Stimulated activated CD8-positive, alpha-beta memory T cell treated with anti-CD3 and anti-CD28 coated beads, Interleukin-12 subunit alpha, Interleukin-12 subunit beta, amount 100 ng/mL, for 4 hours (primary cell): ENCODE measurements at regions not wholly inside any gene's neighbourhood (a gene's known extent, or its start where the extent isn't known, plus 50 kb on each side); places are given as distances from the start of the nearest gene placed in this dataset.
"Not testable (repeated sequence)": the region's sequence is repeated elsewhere in the genome, so short reads cannot be mapped to it uniquely, and the experiment has no call there.

Experiments used
- DNase-seq: peaks from one replicate; pipeline ENCODE4 v3.0.0-alpha.2; 2020; ENCODE audit warnings: low read depth

- no peak for DNase-seq
Measured at GRCh38 chr2:16203069-16203468, 262.7 kb downstream of the MYCN start.

- DNase-seq = no peak
Measured at GRCh38 chr2:16202266-16203020, 262.1 kb downstream of the MYCN start.

DNA sequence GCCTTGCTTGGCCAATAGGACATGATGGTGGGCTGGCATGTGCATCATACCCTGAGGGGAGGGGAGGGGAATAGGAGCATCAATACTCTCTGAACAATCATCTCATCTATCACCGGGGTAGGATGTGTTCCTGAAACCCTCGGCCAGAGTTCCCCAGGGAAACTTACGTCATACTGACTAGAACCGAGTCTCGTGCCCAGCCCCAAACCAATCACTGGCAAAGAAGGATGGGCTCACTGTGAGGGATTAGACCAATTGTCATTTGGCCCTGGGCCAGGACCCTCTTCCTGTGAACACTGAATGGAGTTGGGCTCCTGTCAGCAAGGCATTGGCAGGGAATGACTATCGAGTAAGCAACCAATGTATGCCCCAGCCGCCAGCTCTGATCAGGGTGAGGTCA, 261.5 kb downstream of the MYCN start:
- DNase-seq = no peak

- no peak for DNase-seq
Measured at GRCh38 chr2:16200554-16201193, 260.3 kb downstream of the MYCN start.

- DNase-seq = no peak
Measured at GRCh38 chr2:16199882-16200553, 259.7 kb downstream of the MYCN start.

GRCh38 chr2:16199241-16199640, 258.9 kb downstream of the MYCN start:
- not testable (repeated sequence) for DNase-seq

DNA sequence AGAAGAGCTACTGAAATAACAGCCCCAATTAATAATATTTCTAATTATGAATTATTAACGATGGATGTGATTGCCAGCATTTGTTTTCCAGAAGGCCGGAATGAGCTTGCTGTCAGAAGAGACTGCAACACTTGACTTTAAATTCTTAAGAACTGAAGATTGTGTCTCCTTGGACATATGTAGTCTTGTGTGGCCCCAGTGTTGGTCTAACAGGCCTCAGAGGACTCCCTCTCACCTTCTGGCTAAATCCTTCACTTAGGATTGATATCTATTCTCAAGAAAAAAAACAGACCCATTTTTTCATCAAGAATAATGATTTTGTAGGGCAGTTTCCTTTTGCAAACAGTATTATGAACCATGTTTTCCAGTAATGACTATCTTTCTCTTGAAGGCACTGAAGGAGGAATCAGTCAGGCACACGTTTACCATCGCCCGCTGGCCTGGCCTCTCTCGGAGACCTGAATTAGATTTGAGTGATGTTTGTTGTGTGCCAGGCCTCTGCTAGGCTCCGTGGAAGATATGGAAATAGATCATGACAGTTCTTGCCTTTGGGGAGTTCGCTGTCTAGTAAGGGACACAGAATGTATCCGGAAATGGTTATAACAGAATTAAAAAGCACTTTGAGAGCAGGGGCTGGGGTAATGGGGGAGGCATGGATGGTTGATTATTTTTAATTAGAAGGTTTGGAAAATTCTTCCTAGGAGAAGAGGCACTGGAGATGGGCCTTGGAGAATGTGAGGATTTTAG, 258.0 kb downstream of the MYCN start:
- no peak for DNase-seq

DNA sequence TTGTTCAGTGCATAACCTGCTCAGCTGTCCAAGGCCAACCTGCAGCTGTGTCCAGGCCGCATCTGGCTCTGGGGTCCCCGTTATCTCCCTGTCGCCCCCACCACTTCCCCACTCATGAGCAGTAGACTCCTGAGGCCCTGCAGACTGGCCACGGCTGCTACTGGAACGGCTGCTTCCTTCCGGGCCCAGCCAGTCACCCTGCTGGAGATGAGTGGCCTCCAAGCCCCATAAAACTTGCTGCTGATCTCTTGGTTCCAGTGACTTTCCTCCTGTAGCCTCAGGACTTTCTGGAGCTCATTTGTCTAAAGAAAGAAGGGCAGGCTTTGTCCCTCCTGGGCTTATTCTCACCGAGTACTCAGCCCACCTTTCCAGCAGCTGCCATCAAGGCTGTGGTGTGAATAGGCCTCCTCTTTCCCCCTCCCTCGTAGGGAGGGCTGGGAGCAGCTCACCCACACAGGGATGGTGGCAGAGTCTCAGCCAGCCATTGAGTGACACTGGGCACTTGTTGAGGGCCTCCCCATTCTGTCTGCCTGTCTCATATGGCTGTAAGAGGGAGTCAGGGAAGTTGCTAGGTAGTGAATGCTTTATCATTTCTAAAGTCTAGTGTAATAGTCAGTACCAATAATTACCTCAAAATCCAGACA, 257.3 kb downstream of the MYCN start:
- DNase-seq = no peak

DNA sequence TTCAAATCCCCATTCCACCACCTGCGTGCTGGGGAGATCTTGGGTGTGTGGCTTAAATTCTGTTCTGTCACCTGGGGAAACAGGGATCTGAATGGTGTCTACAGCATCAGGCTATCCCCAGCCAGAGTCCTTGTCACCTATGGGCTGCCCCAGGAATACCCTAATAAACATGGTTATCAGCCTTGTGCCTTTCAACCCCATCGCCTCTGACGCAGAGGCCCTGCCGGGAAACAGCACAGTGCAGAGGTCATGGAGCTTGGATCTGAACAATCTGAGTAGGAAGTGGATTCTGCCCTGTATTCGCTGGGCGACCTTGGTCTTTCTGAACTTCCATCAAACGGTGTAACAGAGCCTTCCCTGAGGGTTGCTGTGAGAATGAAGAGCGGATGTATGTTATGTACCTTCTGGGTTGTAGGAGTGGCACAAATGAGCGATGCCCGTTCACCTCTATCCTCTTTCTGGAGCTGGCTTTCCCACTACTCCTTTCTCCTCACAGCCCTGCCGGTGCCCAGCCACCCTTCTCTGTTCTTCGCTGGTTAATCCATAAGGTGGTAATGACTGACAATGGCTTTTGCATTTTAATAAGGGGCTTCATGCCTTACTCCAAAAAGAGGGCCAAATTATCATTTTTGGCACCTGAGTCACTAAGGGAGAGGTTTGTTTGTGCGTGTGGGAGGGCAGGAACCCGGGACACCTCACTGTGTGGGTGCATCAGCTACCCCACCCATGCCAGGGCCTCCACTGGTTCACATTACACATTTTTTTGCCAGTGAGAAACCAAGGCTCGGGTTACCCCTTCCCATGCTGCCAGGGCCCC, 256.5 kb downstream of the MYCN start:
- no peak for DNase-seq

- DNase-seq = no peak
Measured at GRCh38 chr2:16195681-16196070, 255.3 kb downstream of the MYCN start.

DNA sequence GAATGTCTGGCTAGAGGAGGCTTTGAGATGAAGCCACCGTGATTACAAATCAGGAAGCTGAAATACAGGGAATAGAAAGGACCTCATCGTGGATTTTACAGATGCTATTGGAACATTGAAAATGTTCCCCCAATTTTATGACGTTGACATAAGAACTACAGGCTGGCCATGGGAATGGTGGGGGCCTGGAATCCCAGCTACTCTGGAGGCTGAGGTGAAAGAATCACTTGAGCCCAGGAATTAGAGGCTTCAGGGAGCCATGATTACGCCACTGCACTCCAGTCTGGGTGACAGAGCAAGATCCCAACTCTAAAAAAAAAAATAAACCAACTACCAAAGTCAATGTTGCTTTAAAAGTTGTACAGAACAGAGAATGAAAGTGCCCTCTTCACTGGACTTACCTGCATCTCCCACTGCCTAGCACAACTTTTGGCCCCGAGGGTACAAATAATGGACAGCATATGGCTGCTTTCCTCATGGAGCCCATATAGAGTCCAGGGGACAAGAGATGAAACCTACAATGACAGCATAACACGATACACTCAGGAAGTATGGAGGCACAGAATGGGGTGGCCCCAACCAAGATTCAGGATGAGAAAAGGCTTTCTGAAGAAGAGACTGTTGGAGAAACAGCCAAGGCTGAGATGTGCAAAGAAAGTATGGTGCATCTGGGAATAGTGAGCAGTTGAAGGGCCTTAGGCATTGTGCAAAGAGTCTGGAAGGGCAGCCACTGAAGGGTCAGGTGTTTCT, 254.8 kb downstream of the MYCN start:
- no peak for DNase-seq

GRCh38 chr2:16194530-16194929, 254.2 kb downstream of the MYCN start:
- no peak for DNase-seq

GRCh38 chr2:16194096-16194390, 253.7 kb downstream of the MYCN start:
- DNase-seq = no peak

DNA sequence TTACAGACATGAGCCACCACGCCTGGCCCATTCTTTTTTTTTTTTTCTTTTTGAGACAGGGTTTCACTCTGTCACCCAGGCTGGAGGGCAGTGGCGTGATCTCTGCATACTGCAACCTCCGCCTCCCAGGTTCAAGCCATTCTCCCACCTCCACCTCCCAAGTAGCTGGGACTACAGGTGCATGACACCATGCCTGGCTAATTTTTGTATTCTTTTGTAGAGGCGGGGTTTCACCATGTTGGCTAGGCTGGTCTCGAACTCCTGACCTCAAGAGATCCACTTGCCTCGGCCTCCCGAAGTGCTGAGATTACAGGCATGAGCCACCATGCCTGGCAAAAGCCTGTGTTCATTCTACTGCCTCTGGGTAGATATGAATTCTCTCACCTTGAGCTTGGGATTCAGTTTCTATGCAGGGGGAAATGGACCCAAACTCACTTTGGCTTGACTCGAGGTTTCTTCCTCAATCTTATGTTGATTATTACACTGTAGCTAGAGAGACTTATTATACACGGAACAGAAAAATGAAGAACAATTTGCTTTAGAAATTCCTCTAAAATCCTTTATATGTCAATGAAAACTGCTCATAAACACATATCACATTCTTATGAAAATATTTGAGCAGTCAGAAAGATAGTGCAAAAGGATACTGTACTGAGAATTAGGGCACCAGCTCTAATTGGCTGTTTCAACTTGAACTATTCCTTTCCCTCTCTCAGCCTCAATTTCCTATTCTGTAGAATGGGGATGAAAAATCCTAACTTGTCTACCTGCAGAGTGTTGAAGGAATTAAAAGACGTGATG, 252.3 kb downstream of the MYCN start:
- no peak for DNase-seq

GRCh38 chr2:16191431-16192200, 251.3 kb downstream of the MYCN start:
- DNase-seq = no peak

- no peak for DNase-seq
Measured at GRCh38 chr2:16190446-16191270, 250.3 kb downstream of the MYCN start.

DNA sequence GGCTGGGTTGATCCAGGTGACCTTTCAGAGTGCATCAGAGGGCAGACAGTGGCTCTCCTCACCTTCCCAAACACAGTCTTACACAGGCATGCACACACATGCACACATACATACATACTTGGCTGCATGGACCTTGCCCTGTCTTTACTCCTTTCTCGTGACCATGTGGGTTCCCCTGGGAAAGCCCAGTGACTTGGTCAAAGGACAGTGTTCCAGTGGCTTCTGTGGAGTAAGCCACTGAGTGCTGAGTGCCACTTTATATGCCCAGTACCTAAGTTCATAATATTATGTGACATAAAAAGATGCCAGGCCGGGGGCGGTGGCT, 249.4 kb downstream of the MYCN start:
- DNase-seq = no peak
